HTR-8/SVneo (cell line): ENCODE measurements at regions not wholly inside any gene's neighbourhood (a gene's known extent, or its start where the extent isn't known, plus 50 kb on each side); places are given as distances from the start of the nearest gene placed in this dataset.

Experiments used
- DNase-seq: peaks from one replicate; pipeline ENCODE4 v3.0.0; 2011; ENCODE audit warnings: low spot score, mixed read lengths; ENCODE audit not compliant: insufficient read length
- FAIRE-seq: peaks from 2 replicates; lab custom pipeline; 2011; peaks lifted over from hg19 to GRCh38; lab: Jason Lieb, UNC

DNA sequence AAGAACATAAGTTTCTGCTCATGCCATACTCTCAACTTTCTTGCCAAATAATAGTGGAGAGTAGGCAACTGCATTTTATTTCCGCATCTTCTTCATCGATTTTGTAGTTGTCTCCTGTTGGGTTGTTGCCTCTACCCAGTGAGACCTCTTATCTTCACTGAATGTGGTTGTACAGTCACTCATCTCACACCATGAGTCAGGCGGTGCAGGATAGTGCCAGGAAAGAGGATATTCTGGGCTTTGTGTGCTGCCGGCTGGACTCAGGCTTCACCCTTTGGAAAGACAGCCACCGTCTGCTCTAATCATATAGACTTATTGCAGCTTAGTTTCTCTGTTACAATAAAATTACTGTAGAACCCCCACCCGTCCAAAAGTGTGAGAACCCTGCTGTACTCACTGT, 154.3 kb upstream of the USP24 start:
- FAIRE-seq (no peak), DNase-seq (no peak)

DNA sequence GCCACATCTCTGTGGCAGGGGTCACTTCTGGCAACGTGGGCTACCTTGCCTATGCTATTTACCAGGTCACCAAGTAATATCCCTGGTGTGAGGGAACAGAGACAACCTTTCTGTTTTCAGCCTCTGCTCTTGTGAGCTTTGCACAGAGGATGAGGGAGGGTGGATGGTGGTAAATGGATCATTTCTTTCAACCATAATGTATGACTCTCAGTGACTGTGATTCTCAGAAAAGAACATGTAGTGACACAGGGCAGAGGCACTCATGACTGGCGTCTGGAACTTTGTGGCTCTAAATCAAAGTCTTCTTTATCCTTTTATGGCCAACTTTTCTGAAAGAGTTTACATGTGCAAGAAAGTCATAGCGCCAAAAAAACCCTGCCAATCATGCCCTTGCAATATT, 153.5 kb upstream of the USP24 start:
- DNase-seq (no peak), FAIRE-seq (no peak)

DNA sequence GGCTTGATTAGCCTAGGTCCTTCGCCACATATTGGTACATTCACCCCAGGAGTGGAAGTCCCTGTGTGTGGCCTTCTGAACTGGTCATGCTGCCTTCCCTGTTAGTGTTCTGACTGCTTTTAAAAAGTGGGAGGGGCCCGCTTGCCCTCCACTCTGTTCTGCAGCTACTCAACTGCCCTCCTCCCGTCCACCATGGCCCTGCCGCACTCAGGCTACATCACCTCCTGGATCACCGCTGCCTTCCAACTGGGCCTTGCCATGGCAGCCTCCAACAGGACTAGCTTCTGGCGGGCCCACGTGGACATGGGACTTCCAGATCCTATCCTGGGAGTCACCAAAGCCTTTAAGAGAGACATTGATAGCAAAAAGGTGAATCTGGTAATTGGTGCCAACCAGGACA, 152.1 kb upstream of the USP24 start:
- FAIRE-seq (no peak), DNase-seq (no peak)

DNA sequence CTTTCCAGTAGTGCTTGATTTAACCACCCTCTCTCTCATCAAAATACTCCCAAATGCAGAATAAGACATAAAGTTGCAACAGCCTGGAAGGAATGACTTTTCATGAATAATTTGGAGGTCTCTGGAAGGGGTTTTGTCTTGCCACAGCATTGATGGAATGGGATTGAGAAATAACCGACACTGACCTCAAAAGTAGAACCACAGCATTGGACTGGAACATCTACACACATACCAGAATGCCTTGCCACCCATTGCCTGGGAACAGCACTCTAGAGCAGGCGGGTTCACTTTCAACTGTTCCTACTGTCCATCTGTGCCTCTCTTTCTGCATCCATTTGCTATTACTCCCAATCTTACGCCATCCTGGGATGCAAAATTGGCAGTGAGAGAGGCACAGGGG, 149.1 kb upstream of the USP24 start:
- no peak for FAIRE-seq
- DNase-seq, result no peak

DNA sequence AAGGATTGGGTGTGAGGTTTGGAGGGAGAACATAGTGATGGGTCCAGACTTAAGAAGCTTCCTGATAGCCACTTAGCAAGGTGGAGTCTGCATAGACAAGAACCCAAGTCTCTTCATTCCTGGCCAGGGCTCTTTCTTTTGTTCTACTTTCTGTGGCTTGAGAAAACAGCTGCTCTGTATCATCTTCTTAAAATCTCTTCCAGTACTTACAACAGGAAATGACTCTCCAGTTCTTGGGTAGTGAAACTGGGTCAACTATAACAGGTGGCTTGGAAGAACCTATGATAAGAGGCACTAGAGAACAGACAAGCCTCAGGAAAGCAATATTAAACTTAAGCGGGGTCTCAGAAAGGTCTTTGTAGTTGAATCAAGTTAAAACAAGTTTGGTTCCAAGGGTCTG, 148.1 kb upstream of the USP24 start:
- no peak for FAIRE-seq
- no peak for DNase-seq

DNA sequence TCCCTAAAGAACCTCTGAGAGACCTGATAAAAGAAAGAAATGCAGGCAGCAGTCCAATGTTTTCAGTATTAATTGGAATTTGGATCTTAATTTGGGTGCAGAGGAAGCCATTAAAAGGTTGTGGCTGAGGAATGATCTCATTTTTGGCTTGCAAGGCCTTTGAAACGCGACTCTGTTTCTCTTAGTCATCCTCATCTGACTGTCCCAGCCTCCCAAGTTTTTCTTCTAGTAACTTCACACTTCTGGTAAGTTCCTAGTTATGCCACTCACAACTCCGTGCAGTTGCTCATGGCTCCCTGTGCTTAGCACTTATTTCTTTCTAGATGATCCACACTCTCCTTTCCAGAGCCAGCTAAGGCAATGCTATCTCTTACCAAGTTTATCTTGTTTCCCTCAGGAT, 147.4 kb upstream of the USP24 start:
- DNase-seq (no peak), FAIRE-seq (no peak)

DNA sequence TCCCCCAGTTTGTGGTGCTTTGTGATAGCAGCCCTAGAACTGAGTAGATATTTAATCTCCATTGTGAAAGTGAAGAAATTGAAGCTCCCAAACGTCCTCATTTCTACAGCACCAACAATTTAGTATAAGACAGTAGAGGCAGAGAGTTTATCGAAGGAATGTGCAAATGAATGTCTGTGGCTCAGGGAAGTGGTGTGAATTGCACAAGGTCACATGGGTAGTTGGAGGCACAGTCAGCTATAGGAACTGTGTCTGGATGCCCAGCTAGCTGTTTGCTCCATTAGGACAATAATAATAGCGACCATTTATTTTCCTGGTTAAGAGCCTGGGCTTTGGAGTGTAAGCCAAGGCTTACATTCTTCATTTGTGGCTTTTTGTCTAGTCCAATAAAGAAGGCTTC, 144.4 kb upstream of the USP24 start:
- DNase-seq (no peak), FAIRE-seq (no peak)

DNA sequence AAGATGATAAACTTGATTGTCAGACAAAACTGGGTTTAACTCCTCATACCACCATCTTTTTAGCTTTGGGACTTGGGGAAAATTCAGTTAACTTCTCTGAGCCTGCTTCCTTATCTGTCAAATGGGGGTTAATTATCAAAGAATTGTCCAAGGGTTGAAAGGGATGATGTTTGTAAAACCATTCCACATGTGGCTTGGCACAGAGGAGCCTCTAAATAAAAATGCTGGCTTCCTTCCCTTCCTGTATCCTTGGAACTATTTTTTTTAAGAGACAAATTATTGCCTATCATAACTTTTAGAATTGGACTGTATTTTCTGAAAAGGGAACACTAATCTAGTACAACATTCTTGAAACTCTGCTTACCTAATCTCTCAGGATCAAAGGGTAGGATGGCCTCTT, 143.4 kb upstream of the USP24 start:
- FAIRE-seq, result no peak
- DNase-seq, result no peak

DNA sequence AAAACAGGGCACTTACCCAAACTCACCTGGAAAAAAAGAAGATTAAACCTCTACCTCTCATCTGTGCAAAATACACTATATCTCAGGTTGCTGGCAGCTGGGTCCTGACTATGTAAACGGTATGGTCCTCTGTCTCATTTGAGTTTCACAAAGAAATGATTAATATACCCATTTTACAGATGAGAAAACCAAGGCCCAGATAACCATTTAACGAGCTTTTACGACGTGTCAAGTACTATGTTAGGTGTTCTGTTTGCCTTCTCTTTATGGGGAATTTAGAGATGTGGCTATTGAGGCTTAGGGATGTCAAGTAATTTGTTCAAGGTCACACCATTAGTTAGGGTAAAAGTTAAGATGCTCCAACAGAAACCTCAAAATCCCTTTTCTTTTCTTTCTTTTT, 140.4 kb upstream of the USP24 start:
- FAIRE-seq (no peak), DNase-seq (no peak)

DNA sequence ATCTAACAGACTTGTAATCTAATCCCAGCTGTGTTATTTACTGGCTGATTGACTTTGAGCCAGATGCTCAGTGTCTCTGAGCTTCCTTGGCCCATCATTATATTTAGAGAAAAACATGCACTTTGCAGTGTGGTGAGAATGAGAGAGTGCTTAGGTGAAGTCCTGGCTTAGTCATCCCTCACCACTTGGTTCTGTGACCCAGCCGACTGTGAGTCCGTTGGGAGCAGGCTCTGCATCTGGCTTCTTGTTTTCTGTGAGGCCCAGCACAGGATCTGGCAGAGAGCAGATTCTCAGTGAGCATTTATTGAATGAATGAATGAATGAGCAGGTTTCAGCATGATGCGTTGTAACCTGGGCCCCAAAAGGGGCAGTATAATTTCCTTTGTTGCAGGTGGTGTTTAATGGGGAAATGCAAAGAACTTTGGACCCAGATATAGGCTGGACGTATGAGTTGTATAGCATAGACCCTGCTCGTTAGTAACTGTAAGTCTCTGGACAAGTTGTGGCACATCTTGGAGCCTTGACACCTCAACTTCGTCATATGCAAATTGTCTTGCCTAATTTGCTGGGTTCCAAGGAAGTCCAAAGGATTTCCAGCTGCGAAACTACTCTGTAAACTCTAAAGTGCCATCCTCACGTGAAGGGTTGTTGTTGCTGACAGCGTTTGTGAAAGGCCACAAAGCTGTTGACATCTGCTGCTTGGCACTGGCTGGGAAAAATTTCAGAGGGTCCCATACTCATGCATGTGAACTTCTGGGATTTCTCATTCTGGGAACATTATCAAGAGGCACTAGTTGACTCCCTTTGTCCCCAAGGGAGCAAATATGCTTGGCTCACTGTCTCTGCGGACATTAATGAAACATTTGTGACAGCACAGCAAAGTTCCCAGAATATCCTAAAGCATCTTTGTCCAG, 138.8 kb upstream of the USP24 start:
- DNase-seq (no peak), FAIRE-seq (no peak)

DNA sequence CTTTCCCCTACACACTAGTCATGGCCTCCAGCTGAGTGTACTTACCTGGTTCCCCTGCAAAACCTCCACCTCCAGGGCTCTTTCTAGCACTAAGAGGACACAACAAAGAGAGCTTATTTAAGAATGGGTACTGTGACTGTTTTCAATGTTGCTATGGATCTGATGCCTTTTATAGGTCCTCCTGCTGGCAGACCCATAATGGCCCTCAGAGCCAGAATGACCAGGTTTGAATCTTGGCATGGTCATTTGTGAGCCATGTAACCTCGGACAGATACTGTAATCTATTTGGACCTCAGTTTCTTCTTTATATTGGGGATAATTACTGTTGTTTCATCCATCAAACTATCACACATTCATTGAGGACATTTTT, 137.6 kb upstream of the USP24 start:
- DNase-seq (no peak), FAIRE-seq (no peak)

DNA sequence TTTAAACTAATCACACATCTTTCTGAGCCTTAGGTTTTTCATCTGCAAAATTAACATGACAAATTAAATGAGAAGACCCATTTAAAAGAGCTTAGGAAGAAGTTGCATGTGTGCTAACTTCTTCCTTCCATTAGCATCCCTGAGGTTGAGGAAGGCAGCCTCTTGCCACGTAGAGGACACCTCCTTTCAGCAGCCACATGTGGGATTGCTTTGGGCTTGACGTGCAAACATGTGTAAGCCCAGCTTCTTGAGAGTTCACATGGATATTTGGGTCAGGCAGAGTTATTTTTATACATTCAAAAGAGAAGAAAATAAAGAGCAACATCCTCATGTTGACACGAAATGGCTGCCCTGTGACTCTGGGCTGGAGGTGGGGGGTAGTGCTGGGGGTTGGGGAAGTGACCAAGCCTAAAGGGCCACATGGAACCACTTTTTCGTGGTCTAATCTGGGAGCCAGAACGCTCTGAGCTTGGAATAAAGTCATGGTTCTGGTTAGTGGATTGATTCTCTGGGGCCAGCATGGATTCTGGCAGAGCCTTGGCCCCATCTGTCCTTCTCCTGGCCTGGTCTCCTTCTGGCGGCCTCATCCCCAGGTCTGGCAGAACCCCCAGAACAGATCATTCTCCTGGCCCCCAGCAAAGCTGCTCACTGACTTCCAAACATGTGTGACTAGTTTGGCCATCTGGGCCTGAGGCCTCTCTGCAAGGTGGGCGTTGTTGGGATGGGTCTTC, 137.1 kb upstream of the USP24 start:
- DNase-seq (no peak), FAIRE-seq (no peak)

DNA sequence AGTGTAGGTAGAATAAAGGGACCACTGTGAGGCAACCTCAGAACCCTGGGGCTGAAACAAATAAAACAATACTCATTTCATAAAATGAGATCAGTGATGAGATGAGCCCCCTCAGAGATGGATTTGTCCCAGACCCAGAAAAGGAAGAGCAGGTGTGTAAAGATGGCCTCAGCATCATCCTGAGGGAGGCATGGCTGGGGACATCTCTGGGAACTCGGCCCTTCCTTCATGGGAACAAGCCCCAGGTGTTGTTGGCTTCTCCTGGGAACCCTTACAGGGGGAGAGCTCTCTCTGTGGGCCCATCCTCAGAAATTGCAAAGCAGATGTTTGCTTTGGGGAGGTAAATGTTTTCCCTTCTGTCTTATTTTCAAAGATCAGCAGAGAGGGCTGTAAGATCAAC, 133.2 kb upstream of the USP24 start:
- no peak for FAIRE-seq

DNA sequence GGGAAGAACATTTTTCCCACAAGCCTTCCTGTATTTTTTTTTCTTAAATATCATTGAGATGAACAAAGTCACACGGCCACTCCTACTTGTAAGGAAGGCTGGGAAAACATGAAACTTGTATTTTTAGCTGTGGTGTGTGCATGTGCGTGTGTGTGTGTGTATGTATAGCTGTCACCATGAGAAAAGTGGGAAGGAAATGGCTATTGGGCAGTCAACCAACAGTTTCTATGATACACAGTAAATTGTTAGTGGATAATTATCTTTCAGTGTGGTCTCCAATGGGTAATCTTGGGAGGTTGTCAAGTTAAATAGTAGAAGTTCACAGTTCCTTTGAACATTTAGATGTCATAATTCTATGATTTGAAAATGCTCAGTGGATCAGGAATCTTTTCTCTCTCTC, 132.7 kb upstream of the USP24 start:
- DNase-seq (no peak), FAIRE-seq (no peak)

More for the DNA sequence above, 133.2 kb upstream of the USP24 start:
- no peak for DNase-seq

DNA sequence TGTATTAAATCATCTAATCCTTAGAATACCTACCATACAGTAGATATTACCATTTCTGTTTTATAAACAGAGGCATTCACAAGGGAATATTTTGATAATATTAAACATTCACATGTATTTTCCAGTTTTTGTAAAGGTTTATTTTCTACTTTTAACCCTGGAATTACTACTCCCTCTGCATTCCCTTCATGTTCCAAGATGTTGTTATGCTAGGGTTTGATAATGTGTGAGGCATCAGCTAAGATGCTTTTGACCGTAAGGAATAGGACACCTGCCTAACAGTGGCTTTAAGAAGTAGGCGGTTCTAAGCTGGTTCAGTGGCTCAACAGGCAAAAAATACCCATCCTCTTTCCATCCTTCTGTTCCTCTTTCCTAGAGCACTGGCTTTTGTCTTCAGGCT, 131.9 kb upstream of the USP24 start:
- FAIRE-seq (no peak), DNase-seq (no peak)

DNA sequence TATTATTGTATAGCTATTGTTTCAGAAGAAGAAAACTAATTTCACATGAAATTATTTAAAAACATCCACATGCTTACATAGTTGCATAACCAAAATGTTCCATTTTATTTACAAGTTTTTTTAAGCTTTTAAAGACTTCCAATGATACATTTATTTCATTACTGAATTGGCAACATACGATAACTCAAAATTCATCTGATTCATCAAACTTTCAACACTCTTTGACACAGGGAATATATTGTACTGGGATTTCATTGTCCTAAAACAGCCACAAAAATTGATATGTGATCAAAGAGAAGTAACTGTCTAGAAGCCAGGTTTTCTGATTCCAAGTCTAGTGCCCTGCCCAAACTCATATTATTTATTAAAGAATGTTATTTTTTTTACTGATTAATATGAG, 131.4 kb upstream of the USP24 start:
- DNase-seq, result no peak
- FAIRE-seq, result no peak

DNA sequence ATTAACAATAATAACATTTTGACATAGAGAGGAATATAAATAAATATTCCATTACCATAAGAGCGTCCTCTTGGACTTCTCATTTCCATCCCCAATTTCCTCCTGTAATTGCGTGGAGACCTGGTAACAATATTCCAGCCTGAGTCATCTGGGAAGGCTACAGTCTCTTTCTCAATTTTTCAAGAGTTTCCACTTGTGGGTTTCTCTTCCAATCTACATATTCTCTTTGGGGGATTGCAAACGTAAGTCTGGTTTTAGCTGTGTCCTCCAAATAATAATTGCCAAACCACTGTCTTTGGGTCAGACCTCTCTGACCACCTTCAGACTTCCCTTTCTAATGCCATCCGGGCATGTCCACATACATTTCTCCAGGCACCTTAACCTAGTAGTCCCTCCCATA, 124.5 kb upstream of the USP24 start:
- no peak for FAIRE-seq
- no peak for DNase-seq

DNA sequence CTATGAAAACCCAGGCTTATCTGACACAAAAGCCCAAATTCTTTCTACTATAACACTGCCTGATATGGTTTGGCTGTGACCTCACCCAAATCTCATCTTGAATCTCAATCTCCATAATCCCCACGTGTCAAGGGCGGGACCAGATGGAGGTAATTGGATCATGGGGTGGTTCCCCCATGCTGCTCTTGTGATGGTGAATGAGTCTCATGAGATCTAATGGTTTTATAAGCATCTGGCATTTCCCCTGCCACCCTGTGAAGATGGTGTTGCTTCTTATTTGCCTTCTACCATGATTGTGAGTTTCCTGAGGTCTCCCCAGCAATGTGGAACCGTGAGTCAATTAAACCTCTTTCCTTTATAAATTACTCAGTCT, 123.3 kb upstream of the USP24 start:
- FAIRE-seq (no peak), DNase-seq (no peak)

DNA sequence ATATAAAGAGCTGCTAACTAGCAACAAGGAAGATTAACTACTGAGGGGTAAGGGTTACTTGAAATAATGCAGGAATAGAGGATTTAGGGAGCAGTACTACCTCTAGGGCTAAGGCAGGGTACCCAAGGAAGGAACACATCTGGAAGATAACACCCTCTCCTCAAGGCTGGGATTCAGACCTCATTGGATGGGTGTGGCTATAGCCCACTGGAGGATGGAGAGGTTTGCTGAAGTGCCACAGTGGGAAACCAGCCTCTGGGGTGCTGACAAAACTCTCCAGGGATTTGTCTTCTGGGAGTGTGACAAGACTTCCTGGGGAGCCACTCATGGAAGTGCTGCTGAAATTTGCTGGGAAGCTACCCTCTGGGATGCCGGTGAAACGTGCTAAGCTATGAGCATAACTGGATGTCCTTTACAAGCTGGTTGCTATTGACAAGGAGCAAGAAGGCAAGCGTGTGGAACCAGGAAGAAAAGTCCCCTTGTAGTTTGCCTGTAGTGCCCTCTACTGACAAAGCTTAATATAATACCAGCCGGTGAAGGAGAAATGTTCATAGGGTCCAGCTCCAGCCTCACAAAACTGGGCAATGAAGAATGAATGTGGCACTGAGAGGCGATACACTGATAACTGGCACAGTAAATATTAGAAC, 122.8 kb upstream of the USP24 start:
- FAIRE-seq (peak; percentile 31), DNase-seq (peak; percentile 48)

DNA sequence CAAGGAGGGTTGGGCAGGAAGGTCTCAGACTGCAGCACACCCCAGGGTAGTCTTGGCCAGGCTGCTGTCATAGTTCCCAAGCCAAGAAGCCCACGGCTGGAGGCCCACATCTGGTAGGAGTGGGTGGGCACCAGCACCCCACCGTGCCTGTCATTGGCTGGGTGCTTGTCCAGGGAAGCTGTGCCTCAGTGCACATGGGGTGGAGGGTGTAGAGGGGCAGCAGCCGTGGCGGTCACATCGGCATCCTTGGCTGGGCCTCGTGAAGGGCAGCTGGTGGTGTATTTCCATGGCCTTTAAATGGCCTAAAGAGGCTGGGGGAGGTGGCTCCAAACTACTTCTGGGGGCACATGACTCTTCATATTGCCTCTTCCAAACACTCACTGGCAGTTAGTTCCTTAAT, 119.6 kb upstream of the USP24 start:
- FAIRE-seq, result no peak
- no peak for DNase-seq

DNA sequence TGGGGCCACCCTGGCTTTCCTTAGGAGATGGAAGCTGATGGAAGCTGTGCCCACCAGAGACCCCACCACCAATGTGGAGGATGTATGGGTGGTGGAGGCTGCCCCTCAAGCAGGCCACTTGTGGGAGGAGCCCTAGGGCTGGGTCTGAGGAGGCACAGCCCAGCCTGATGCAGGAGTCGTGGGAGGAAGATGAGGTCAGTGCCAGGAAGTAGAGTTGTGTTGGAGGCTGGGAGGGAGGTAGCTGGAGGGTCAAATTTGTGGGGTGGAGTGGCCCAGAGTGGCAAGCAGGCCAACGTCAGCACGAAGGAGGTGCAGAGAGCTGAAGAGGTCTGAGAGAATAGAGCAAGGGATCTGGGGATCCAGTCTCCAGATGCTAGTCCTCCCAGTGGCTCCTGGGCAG, 119.0 kb upstream of the USP24 start:
- DNase-seq (no peak), FAIRE-seq (no peak)
